ENCODE measurements at regions not wholly inside any gene's neighbourhood (a gene's known extent, or its start where the extent isn't known, plus 50 kb on each side); places are given as distances from the start of the nearest gene placed in this dataset.

- no peaks in the 10 kb centered on the region for H3K4me1 Mint-ChIP-seq (ENCODE audit: insufficient read depth, unreplicated experiment)
- TF ChIP-seq CTCF (IDR thresholded peaks at IDR 0.05; ENCODE audit: unreplicated experiment) = no peak
- POLR2A ChIA-PET = no interaction called here
- CTCF ChIA-PET = no interaction called here
- no TSS peak for BruUV-seq (replicated peaks)
- H3K9me3 Mint-ChIP-seq (ENCODE audit: unreplicated experiment) = peaks cover 6% of the 10 kb centered on the region
- H3K4me3 Mint-ChIP-seq (ENCODE audit: unreplicated experiment) = no peak overlapping the region
- no peaks in the 10 kb centered on the region for H3K36me3 Mint-ChIP-seq (ENCODE audit: insufficient read depth, unreplicated experiment)
- H3K27ac Mint-ChIP-seq (ENCODE audit: low read depth, unreplicated experiment) = no peak overlapping the region
- DNase-seq (ENCODE audit: unreplicated experiment) = no peak
- no peaks in the 10 kb centered on the region for H3K27me3 Mint-ChIP-seq (ENCODE audit: insufficient read depth, unreplicated experiment)
- intact Hi-C loops (cut with micrococcal nuclease) = no loop called here
Measured at GRCh38 chr1:88463401-88463985, 220.6 kb upstream of the PKN2 start.

- peaks cover 6% of the 10 kb centered on the region for H3K9me3 Mint-ChIP-seq (ENCODE audit: unreplicated experiment)
- intact Hi-C loops (cut with micrococcal nuclease) = no loop called here
- no peak overlapping the region for H3K4me3 Mint-ChIP-seq (ENCODE audit: unreplicated experiment)
- no peak for DNase-seq (ENCODE audit: unreplicated experiment)
- H3K27ac Mint-ChIP-seq (ENCODE audit: low read depth, unreplicated experiment) = no peak overlapping the region
- H3K27me3 Mint-ChIP-seq (ENCODE audit: insufficient read depth, unreplicated experiment) = no peaks in the 10 kb centered on the region
- BruUV-seq (replicated peaks) = no TSS peak
- H3K36me3 Mint-ChIP-seq (ENCODE audit: insufficient read depth, unreplicated experiment) = no peaks in the 10 kb centered on the region
- ChIA-PET POLR2A (no interaction called here), CTCF (interaction anchor here (0.6 kb wide), 1 partner anchor 14 kb away, joined by 3 read pairs; no protein-coding TSS in a partner anchor)
- no peaks in the 10 kb centered on the region for H3K4me1 Mint-ChIP-seq (ENCODE audit: insufficient read depth, unreplicated experiment)
- no peak for TF ChIP-seq CTCF (IDR thresholded peaks at IDR 0.05; ENCODE audit: unreplicated experiment)
Measured at GRCh38 chr1:88466011-88466410, 218.1 kb upstream of the PKN2 start.

- CTCF ChIA-PET = no interaction called here
- TF ChIP-seq CTCF (IDR thresholded peaks at IDR 0.05; ENCODE audit: unreplicated experiment) = no peak
- H3K9me3 Mint-ChIP-seq (ENCODE audit: unreplicated experiment) = peaks cover 6% of the 10 kb centered on the region
- H3K36me3 Mint-ChIP-seq (ENCODE audit: insufficient read depth, unreplicated experiment) = no peaks in the 10 kb centered on the region
- no peaks in the 10 kb centered on the region for H3K4me1 Mint-ChIP-seq (ENCODE audit: insufficient read depth, unreplicated experiment)
- no peaks in the 10 kb centered on the region for H3K27me3 Mint-ChIP-seq (ENCODE audit: insufficient read depth, unreplicated experiment)
- no peak overlapping the region for H3K27ac Mint-ChIP-seq (ENCODE audit: low read depth, unreplicated experiment)
- no TSS peak for BruUV-seq (replicated peaks)
- intact Hi-C loops (cut with micrococcal nuclease) = no loop called here
- no peak overlapping the region for H3K4me3 Mint-ChIP-seq (ENCODE audit: unreplicated experiment)
- POLR2A ChIA-PET = no interaction called here
- DNase-seq (ENCODE audit: unreplicated experiment) = no peak
Measured at GRCh38 chr1:88466899-88467580, 217.0 kb upstream of the PKN2 start.

DNA sequence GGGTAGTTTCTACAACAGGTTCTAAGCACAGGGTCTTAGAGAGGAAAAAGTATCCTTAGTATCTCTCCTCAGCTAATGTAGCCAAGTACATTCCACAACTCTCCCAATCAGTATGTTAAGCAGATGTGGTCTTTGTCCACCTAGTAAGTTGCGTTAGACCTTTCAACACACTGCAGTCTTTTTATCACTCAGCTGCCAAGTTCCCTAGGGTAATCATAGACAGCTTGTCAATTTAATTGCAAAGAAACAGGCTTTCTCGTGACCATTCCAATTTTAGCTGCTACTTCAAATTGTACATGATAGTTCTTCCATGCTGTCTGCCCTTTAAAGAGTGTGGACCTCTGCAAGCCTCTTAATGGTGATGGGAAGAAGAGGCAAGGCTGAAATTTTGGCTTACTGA is 211.8 kb upstream of the PKN2 start:
- Mint-ChIP-seq H3K4me3 (ENCODE audit: unreplicated experiment) (no peak overlapping the region), H3K27ac (ENCODE audit: low read depth, unreplicated experiment) (no peak overlapping the region), H3K4me1 (ENCODE audit: insufficient read depth, unreplicated experiment) (no peaks in the 10 kb centered on the region), H3K9me3 (ENCODE audit: unreplicated experiment) (peaks cover 6% of the 10 kb centered on the region), H3K27me3 (ENCODE audit: insufficient read depth, unreplicated experiment) (no peaks in the 10 kb centered on the region), H3K36me3 (ENCODE audit: insufficient read depth, unreplicated experiment) (no peaks in the 10 kb centered on the region)
- DNase-seq (ENCODE audit: unreplicated experiment) = no peak
- POLR2A ChIA-PET = no interaction called here
- intact Hi-C loops (cut with micrococcal nuclease) = no loop called here
- TF ChIP-seq CTCF (IDR thresholded peaks at IDR 0.05; ENCODE audit: unreplicated experiment) = no peak
- CTCF ChIA-PET = no interaction called here
- BruUV-seq (replicated peaks) = no TSS peak

Measured in MCF 10A (cell line).